Omental fat pad (tissue), 3 donors: ENCODE measurements at regions not wholly inside any gene's neighbourhood (a gene's known extent, or its start where the extent isn't known, plus 50 kb on each side); places are given as distances from the start of the nearest gene placed in this dataset.

ENCODE experiments used
- ATAC-seq: fragments of 150-250 bp; one replicate; pipeline ENCODE4 v1.9.1; 2016; ENCODE audit warnings: mild to moderate bottlenecking, moderate library complexity; ENCODE audit not compliant: low FRiP score
- DNase-seq: peaks from one replicate; pipeline ENCODE4 v3.0.0-alpha.2; 2019; ENCODE audit warnings: low spot score
- TF ChIP-seq, protein P1 (sequence below), 3 donors: fragments of 450-650 bp; IDR thresholded peaks; one replicate each; pipeline ENCODE4 v1.5.1; 2016 to 2017; ENCODE audit warnings: antibody characterized with exemption in 3 of 3, mild to moderate bottlenecking in 3 of 3, moderate library complexity in 2 of 3

DNA sequence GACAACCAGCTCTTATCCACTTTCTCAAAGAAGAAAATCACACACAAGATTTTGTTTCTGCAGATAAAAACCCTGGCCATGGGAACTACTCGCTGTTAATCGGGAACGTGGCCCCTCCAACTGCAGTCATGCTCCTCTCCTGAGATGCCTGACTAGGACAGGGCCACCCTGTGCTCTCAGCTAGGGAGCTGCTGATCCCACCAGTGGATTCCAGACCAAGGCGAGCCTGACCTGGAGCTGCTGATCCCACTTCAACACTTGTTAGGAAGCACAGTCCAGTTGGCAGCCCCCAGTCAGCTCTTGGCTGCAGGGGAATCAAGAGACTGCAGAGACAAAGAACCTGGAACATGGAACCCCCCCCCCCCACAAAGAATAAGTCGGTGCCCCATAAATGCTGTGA, 474.3 kb upstream of the MGMT start:
- ATAC-seq: no peak
- DNase-seq: no peak
- TF ChIP-seq, protein P1, sequence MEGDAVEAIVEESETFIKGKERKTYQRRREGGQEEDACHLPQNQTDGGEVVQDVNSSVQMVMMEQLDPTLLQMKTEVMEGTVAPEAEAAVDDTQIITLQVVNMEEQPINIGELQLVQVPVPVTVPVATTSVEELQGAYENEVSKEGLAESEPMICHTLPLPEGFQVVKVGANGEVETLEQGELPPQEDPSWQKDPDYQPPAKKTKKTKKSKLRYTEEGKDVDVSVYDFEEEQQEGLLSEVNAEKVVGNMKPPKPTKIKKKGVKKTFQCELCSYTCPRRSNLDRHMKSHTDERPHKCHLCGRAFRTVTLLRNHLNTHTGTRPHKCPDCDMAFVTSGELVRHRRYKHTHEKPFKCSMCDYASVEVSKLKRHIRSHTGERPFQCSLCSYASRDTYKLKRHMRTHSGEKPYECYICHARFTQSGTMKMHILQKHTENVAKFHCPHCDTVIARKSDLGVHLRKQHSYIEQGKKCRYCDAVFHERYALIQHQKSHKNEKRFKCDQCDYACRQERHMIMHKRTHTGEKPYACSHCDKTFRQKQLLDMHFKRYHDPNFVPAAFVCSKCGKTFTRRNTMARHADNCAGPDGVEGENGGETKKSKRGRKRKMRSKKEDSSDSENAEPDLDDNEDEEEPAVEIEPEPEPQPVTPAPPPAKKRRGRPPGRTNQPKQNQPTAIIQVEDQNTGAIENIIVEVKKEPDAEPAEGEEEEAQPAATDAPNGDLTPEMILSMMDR (IDR thresholded peaks at IDR 0.05): no peak

DNA sequence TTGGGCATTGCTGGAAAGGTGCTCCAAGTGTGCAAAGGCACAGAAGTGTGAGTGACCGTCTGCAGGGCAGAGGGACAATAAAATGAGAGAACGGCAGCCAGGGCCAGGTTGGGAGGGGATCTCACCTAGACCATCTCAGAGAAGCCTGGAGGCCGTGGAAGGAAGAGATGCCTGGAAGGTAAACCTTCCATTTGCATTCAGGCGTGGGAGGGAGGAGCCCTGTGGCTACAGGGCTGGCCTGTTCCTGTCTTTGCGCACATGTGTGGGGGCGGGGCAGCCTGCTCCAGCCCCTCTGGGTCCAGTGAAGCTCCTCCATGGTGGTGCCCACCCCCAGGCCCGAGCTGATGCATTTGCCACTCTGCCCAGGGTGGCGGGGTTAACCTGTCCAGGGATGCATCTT, 473.6 kb upstream of the MGMT start:
- TF ChIP-seq, protein P1 (IDR thresholded peaks at IDR 0.05): no peak
- ATAC-seq: no peak
- no peak for DNase-seq

DNA sequence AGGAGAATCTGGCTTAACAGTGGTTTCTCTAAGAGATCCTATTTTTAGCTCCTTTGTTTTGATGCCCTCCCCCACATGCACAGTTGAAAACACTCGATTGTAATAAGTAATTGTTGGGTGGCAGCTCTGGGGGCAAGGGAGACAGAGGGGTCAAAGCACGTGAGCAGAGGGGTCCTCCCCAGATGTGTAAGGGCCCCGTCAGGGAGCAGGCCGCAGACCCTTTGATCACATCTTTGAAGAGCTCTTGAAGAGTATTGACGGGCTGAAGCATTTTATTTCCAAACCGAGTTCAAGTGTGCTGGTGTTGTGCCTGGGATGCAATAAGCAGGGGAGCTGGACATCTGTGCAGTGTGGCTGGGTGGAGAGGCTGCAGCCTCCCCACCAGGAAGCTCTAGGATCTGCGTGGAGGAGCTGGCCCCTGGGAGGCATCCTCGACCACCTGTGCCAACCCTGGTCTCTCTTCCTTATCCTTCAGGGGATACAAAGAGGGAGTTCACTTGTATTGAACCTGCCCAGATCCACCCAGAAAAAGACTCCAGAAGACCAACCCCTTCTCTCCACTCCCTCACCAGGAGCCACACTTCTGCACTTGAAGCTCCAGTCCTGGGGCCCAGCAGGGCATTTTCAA, 473.0 kb upstream of the MGMT start:
- DNase-seq (no peak), ATAC-seq (no peak)
- TF ChIP-seq, protein P1 (IDR thresholded peaks at IDR 0.05): no peak

DNA sequence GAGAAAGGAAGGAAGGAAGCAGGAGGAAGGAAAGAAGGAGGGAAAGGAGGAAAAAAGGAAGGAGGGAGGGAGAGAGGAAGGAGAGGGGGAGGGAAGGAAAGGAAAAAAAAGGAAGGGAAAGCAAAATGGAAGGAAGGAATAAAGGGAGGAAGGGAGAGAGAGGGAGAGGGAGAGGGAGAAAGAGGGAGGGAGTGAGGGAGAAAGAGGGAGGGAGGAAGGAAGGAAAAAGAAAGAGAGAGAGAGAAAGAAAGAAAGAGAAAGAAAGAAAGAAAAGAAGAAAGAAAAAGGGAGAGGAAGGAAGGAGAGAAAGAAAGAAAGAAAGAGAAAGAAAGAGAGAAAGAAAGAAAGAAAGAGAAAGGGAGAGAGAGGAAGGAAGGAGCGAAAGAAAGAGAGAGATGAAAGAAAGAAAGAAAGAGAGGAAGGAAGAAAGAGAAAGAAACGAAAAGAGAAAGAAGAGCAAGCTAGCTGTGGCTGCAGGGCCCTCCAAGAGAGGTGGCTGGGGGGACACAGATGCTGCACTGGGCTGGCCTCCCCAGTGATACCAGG, 472.4 kb upstream of the MGMT start:
- DNase-seq: no peak
- ATAC-seq: no peak
- TF ChIP-seq, protein P1 (IDR thresholded peaks at IDR 0.05): no peak

DNA sequence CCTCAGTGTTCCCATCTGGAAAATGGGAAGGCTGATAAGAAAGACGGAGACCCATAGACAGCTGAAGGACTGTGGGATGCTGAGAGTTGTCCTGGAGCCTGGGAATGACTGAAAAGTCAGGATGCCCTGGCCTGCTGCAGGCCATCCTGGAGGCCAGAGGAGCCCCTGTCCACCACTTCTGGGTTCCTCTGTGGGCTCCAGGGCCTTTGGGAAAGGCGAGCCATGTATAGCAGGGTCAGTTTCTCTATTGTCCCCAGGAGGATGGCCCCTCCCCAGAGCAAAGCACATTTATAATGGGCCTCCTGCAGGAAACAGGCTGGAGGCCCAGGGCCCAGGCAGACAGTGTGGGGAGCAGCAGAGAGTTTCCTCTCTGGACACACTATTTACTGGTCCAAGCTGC, 471.4 kb upstream of the MGMT start:
- no peak for DNase-seq
- no peak for ATAC-seq
- TF ChIP-seq, protein P1 (IDR thresholded peaks at IDR 0.05): no peak

DNA sequence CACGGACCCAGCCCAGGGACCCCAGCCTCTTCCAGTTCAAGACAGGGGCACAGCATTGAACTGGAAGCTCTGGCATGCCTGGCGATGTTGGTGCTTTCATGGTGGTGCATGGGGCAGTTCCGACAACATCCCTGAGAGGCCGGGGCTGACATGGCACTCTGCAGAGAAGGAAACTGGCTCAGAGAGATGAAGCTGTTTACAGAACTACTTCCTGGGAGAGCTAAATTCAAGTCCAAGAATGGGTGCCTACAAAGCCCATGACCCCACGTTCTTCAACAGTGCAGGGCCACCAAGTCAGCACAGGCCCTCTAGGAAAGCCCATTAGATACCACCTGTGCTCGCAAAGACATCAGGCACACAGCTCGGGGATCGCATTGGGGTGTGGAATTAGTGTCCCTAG, 470.9 kb upstream of the MGMT start:
- TF ChIP-seq, protein P1 (IDR thresholded peaks at IDR 0.05): no peak
- DNase-seq (no peak), ATAC-seq (no peak)

DNA sequence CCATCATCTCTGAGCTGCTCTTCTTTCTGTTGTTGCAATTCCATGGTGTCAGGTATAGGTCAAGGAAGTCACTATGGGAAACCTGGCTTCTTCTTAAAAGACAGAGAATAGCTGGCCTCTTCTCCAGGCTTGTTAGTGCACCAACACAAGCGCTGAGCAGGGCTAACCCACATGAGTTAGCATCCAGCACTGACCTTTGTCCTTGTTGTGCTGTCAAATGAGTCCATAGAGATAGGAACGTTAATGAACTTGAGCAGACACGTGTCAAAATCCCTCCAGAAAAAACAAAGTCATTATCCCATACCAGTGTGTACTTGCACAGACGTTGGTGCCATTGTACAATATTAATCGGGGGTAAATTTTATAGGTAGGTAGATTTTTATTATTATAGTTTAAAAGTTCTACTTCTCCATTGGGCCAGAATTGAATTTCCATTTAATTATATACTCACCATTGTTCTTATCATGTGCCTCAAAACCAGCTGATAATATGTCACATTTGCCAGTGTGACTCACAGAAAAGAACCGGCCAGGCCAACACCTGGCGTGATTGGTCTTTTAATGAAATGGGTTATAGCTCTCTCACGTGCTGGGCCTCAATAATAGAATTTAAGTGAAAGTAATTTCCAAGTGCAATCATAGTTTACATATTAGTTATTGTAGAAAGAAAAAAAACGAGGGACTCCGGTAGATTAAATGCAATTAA, 468.8 kb upstream of the MGMT start:
- no peak for DNase-seq
- TF ChIP-seq, protein P1 (IDR thresholded peaks at IDR 0.05): no peak
- no peak for ATAC-seq
